Embryonic facial prominence (tissue), 1 donor: ENCODE measurements at regions not wholly inside any gene's neighbourhood (a gene's known extent, or its start where the extent isn't known, plus 50 kb on each side); places are given as distances from the start of the nearest gene placed in this dataset.

ENCODE experiments used
- DNase-seq: peaks from one replicate; pipeline ENCODE4 v3.0.0-alpha.2; 2016; ENCODE audit errors: extremely low spot score

DNA sequence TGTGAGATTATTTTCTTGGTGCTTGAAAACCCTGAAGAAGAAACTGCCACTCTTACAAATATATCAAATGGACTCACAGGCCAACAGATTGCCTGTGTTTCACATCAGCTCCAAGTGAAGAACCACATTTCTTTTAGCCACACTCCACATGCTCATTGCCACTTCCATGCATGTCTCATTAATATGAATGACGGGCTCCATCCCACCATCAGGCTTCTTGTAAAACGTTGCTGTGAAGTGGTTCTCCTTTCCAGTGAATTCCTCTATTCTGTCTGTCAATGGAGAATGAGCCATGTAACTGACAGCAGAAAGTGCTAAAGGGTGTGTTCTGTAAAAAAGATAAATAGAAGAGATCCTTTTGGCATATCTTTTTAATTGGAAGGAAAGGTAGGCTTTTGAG, 188.2 kb upstream of the RMST start:
- DNase-seq = no peak

DNA sequence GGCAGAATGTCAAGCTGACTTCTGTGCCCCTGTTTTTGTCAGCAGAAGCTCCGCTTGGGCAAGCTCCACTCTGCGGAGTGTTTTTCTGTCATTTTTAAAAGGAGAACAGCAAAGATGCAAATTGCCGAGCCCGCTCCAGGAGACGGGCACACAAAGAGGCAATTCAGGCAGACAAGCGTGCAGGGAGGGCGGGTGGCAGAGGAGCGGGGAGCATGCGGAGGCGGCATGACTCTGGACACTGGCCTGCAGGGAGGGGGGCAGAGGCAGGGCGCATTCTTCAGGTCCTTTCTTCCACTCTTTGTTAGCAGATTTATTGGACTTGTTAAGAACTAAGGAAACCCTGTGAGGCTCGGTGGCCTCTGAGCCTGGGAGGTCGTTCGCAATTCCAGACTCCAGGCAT, 187.3 kb upstream of the RMST start:
- DNase-seq = no peak

DNA sequence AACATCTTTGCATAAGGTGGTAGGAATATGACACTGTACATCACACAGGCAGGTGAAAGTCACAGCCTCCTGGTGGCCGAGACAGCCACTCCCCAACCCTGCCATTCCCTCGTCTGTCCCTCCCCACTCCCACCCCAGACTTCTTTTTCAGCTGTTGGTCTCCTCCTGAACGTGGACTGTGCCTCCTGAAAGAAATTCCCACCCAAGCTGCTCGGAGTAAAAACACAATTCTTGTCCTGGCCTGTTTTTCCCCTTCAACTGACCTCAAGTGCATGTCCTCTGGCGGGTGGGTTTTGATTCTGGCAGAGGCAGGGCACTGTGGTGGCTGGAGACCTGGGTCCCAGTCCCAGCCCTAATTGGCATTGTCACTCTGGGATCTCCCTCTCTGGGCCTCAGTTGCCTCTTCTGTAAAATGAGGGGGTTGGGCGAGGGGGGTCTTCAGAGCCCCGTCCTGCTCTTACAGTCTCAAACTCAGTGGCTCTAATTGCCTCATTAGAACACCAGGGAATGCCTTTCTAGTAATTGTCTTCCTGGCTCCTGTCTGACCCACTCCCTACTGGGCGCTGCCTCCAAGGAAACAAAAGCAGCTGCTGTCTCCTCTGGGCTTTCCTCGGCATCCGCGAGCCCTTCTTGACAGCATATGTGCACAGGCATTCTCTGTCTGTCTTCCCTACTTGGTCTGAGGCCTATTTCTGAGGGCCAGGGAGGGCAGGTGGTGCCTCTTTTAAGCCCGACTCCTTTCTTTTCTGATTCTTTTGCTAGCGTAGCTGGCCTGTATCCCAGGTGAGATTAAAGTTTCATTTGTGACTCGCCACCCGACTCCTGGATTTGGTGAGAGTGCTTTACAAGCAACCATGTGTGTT, 186.6 kb upstream of the RMST start:
- DNase-seq = no peak

DNA sequence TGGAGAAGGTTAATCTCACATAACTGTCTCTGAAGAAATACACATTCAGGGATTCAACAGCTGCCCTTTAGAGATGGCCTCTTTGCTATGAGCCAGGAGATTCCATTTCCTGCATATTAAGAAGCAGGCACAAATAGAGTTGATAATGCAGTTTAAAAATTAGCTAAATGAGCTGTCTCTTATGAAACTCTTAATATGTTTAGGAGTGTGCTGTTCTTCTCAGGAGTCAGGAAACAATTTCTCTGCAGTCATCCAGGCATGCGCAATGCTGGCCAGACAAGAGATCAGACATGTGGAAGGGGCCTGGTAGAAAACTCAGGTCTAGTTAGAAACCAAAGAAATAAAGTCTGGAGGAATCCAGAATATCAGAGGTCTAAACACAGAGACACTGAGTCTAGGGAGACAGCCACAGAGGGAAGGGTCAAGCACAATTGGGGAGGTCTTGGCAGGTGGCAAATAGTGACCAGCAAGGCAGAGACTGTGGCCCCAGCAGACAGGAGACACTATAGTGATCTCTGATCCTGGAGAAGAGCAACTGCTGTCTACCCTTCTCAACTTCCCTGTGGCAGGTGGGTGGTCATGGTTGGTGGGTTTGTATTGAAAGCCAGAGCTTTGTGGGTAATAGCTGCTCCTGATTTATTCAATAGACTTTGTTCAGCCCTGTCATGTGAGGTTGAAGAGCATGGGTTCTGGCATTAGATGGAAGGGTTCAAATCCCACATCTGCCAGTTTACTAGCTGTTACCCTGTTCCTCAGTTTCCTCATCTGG, 185.8 kb upstream of the RMST start:
- DNase-seq = no peak

DNA sequence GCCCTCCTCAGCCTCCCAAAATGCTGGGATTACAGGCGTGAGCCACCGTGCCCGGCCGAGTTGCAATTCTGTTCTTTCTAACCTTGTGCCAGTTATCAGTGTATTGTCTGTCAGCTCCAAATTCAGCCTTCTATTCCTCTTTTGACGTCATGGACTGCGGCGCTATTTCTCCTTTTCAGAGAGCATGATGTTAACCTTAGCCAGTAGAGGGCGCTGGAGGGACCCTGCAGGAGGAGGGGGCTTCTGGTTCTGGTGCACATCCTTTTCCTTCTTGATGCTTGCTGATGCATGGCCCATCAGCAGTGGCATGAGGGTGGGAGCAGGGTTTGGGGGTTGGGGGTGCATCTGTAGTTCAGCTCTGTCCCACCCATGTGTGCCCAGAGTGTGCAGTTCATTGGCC, 179.3 kb upstream of the RMST start:
- no peak for DNase-seq

DNA sequence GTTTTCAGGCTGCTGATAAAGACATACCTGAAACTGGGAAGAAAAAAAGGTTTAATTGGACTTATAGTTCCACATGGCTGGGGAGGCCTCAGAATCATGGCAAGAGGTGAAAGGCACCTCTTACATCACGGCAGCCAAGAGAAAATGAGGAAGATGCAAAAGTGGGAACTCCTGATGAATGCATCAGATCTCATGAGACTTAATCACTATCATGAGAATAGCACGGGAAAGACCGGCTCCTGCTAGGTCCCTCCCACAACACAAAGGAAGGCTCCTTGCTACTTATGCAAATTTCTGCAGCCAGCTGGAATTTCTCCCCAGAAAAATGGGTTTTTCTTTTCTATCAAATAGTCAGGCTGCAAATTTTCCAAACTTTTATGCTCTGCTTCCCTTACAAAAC, 174.1 kb upstream of the RMST start:
- no peak for DNase-seq

DNA sequence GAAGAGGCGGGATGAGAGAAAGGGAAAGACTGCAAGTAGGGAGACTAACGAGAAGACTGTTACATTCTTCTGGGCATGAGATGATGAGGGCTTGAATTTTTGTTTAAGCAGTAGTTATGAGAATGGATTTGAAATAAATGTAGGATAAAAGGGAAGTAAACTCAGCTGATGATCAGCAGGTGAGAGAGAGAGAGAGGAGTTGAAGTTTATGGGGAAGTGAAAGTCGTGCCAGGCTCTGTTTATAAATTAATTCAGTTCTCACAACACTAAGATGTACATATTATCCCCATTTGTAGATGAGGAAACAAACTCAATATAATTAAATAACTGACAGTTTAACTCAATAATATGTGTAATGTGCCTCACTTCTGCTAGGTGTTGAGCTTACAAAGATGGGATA, 170.0 kb upstream of the RMST start:
- DNase-seq = no peak

DNA sequence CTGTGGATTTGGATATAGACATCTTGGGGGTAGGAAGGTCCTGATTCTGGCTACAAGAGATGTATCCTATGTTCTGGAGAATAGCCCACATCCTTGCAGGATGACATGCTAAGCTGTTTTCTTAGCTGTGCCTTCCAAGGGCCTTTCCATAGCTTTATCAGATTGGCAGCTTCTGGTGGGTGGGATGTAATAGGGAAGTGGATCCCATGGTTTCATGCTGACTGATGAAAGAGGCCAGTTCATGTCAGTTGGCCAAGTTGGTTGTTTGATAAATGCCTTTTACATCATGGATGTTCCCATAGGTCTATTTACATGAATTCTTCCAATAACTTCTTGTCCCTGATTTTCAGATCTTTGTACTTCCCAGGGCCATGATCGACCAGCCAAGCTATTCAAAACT, 169.1 kb upstream of the RMST start:
- no peak for DNase-seq

DNA sequence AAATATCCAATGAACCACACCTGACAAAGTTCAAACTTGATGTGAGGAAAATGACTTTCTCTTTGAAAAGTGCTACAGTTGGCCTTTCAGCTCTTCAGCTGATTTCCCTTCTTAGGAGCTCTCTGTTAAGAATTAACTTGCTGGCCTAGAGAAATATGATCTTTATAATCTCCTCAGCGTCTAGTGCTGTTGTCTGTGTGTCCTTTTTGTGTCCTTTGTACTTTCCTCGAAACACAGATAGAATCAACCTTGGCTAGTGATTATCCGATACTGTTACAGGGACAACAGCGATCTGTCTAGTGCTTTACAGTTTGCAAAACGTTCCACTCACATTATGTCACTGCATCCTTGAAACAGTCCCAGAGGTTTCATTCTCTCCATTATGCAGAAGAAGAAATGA, 162.8 kb upstream of the RMST start:
- no peak for DNase-seq

DNA sequence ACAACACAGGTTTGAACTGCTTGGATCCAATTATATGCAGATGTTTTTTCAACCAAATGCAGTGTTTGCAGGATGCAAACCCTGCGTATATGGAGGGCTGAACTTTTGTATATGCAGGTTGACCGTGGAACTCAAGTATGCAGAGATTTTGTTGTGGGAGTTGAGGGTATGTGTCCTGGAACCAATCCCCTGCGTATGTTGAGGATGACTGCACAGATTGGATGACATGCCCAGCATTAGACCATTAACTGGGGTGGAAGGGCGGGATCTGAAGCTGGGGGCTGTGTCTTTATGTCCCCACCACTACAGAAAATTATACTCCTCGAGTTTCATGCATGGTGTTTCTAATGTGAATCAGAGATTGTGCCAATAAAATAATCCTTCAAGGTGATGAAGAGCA, 162.2 kb upstream of the RMST start:
- DNase-seq = no peak

DNA sequence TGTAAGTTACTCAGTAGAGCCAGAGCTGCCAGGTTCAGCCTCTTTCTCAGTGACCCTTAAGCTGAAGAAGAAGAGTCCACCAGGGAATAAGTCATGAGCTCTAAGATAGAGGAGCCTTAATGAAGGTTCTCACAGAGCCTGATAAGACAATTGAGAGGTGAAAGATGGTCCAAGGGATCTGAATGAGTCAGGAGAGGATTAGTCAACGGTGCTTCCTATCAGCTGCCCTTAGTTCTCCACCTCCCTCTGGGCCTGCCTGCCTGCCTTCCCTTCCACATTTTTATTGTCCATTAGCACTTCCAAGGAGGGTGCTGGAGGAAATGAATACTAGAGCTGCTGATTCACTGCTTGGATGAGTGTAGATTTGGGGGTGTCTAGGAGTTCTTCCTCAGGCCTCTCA, 161.7 kb upstream of the RMST start:
- no peak for DNase-seq

DNA sequence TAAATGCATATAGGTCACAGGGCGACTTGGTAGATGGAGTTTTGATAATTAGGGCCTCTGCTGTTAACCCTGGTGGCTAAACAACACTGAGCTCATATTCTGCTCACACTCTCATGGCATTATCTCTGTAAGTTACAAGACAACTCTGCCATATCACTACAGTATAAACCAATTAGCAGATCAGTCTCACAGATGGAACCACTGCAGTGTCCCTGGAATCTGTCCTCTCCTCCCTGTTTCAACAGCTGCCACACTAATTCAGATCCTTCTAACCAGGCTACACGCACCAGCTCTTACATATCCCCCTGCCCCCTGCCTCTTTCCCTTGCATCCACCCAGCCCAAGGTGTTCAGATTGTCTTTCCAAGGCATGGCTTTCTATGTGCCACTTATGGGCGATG, 161.0 kb upstream of the RMST start:
- DNase-seq = no peak

DNA sequence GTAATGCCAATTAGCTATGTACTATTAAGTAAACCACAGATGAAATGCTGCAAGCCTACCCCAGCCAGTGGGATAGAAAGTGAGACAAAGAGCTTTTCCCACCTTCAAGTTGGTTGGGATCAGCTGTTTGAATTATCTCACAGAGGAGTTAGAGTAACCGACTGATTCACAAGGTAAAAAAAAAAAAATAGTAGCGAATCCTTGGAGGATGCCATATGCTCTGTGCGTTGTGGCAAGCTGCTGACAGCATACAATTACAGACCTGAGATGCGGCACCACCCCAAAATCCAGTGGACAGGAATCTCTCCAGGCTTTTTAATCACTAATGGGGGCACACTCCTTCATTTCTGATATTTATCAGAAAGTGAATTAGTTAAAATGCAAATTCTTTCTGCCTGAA, 157.0 kb upstream of the RMST start:
- DNase-seq = no peak

DNA sequence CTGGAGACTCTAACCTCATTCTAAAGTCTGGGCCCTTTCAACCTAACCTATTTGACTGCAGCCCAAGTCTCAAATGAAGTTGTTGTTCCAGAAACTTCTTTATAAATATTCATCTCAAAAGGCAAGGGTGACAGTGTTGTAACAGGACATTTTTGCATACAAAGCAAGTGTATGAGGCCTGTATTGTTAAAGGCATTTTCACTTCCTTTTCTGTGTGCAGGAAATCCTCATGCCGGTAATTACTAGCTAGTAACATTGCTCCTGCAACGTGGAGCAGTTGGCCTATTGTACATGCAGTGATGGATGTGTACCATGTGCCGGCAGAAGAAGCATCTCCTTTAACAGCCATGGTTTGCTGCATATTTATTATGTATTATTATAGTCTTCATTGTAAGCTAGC, 156.5 kb upstream of the RMST start:
- DNase-seq = no peak

DNA sequence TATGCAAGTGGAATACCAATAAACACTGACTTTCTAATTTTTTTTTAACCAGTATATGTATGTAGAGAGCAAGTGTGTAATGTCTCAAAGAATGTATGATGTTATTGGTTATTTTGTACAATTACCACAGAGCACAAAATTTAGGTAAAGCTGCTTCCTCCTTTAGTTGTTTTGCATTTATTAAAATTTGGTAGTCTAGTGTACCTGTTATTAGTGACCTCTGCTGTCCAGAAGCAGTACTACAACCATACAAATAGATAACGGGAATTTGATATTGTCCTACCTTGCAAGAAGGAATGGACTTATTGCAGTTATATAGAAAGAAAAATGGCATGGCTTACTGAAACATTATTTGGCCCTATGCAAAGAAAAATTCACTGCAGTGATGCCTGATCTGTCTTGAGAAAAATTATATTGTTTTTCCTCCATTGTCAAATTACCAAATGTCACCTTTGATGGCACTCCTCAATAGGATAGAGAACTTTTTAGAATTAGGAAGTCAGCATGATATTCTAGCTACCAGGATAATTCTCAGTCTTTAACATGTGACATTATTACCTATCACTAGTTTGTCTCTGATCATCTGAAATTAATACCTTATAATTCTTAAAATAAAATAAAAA, 153.9 kb upstream of the RMST start:
- no peak for DNase-seq

DNA sequence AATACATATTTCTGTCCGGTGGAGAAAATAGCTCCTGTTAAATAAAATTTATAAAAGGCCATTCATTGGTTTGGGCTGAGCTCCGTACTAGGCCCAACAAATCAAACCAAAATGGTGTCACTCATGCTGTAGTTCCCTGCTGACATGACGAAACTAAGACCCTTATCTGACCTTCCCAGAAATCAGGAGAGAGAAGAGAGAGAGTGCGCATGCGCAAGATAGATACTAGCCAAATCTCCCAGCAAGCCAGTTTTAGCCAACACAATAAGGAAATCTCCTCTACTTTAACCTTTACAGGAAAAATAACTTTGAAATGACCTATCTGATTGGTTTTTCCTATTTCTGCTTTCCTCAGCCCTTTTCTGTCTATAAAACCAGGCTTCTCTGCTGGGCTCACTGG, 152.7 kb upstream of the RMST start:
- DNase-seq = no peak

DNA sequence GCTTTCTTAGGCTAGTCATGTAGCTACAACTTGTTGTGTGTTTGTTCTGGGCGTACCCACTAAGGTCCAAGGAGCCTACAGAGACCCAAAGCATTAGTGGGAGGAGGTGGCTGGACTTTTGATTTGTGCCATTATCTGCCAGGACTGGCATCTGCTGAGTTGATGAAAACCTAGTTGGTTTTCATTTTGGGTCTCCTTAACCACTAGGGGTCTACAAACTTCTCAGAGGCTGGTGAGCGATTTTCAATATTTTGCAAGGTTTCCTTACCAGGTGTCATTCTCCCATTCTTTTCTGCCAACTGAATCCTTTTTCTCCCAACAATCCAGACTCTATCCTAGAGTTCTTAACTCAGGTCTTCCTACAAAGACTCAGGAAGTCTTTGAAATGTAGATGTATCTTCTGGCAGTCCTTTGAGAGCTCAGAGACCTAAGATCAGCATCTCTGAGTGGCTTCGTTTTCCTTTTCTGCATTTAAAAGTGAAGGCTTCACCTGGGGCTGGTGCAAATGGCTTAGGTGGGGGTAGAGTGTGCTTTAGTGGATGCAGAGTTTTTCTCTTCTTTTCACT, 150.0 kb upstream of the RMST start:
- DNase-seq = no peak

DNA sequence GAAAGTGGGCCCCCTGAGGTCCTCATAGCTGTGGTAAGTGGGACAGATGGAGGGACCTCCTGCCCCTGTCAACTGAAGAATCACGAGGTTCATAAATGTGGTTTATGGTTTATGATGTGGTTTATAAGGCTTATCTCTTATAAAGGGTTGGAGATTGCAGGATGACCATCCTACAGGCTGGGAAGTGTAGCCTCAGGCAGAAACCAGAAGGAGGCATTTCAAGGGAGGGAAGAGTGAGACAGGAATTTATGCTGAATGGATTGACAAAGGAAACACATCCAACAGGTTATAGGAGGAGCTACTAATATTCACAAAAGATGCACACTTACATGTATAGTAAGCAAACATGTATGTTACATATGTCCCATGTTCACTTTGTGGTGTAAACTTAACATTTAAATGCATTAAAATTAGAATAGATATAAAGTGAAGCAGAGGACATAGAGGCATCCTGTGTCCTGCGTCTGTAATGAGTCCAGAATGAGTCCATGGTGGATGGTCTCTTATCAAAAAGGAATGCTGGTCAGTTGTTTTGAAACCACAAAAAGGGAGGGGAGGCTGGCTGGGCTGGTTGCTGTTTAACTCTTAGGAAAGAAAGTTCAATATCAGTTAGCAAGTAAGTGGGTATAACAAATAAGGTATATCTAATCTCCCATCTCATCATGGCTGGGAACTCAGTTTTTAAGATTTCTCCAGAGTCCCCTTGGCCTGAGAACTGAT, 149.0 kb upstream of the RMST start:
- no peak for DNase-seq

DNA sequence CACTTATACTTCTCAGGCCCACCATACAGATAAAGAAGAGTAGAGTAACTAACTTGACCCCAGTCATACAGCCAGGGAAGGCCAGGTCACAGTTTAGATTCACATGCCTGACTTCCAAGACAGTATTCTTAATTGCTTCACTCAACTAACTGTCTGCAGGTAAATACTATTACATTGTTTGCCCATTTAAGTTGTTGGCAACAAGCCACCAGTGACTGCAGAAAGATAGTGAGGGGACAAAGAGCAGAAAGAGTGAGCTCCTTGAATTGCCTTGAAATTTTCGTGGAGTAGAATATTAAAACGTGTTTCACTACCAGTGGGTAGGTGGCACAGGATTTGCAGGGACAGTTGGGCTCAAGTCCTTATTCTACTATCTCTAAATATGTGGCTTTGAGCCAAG, 146.3 kb upstream of the RMST start:
- DNase-seq = no peak

DNA sequence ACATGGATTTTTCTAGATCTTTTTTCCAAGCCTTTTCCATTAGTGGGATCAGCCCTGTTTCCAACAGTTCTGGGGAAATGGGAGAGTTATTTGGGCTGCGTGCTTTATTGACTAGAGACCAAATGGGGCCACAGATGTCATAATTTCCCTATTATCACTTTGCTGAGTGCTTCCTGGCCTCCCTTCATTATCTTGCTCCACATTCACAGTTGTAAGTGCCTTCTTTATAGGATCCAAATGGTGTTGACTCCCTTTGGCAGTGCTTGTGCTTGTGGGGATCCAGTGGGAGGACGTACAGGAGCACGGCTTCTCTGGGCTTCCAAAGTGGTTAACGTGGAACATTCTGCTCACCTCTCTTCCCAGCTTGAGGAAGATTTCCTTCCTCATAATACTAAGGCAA, 141.0 kb upstream of the RMST start:
- DNase-seq = no peak

DNA sequence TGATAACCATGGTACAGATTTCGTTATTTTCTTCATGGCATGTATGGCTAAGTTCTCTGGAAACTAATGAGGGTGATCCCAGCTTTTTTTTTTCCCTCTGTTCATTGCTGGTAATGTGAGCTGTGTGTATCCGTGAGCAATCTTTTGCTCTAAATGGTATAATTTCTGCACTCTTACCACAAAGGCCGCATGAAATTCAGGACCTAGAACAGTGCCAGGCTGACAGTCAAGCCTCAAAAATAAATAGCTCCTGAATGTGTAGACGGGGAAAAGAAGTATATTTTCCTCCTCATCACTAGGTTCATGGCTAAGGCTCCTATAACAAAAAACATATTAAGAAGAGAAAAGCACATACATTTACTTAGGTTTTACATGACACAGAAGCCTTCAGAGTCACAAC, 140.2 kb upstream of the RMST start:
- no peak for DNase-seq

DNA sequence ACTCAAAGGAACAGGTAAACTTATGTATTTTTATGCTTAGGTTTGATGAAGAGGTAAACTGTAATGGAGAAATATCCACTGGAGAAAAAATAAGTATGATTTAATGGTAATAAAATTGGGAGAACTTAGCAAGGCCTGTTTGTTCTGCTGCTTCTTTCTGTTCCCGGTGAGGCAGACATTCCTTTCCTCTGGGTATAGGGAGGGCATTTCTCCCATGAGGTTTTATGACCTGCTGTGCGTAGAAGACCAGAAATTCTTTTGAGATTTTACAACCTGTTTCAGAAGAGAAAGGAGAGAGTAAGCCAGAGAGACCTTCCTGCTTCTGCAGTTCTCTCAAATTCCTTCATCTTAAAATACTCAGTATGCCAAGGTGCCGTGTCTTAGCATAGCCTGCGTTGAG, 139.4 kb upstream of the RMST start:
- no peak for DNase-seq
